Adrenal gland (tissue), 5 donors: ENCODE measurements at regions not wholly inside any gene's neighbourhood (a gene's known extent, or its start where the extent isn't known, plus 50 kb on each side); places are given as distances from the start of the nearest gene placed in this dataset.

ENCODE experiments used
- POLR2A ChIP-seq, 2 donors: fragments of 450-650 bp; IDR thresholded peaks; one replicate each; pipeline ENCODE4 v1.6.1; 2017; ENCODE audit warnings: antibody characterized with exemption in 2 of 2, mild to moderate bottlenecking in 2 of 2, moderate library complexity in 1 of 2
- TF ChIP-seq, protein P1 (sequence below), 6 experiments: fragments of 450-650 bp in 4 of 6; fragments of 200-600 bp in 2 of 6; sonication (generic) in 1 of 6; IDR thresholded peaks; 1 replicate in 5 of 6; 2 replicates in 1 of 6; pipeline versions ENCODE4 v1.5.1 to v1.8.0; 2016 to 2021; ENCODE audit warnings: antibody characterized with exemption in 6 of 6, mild to moderate bottlenecking in 2 of 6, moderate library complexity in 1 of 6
- donor health status: DM: no; HTN: no; CAD: no.

DNA sequence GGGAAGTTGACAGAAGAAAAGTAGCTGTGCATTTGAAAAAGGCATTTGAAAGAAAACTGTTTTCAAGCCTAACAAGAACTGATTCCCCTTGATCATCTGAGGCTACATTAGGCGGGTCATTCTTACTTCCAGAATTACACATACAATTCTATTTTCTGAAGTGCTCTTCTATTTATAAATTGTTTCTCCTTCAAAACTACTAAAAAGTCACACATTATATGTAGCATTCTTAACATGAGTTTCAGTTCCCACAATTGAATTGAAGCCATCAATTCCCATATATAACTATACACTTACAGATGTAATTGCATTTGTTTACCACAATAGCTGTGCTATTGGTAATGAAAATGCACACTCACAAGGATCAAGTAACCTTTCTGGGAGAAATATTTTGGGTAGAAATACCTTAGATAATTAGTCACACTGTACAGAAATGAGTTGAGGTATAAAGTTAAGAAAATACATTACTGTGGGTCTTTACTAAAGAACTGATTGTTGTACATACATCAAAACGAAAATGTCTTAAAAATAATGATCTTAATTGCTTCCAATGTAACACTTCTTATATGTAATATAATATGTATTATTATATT, 1688.0 kb upstream of the AGA start:
- TF ChIP-seq, protein P1, sequence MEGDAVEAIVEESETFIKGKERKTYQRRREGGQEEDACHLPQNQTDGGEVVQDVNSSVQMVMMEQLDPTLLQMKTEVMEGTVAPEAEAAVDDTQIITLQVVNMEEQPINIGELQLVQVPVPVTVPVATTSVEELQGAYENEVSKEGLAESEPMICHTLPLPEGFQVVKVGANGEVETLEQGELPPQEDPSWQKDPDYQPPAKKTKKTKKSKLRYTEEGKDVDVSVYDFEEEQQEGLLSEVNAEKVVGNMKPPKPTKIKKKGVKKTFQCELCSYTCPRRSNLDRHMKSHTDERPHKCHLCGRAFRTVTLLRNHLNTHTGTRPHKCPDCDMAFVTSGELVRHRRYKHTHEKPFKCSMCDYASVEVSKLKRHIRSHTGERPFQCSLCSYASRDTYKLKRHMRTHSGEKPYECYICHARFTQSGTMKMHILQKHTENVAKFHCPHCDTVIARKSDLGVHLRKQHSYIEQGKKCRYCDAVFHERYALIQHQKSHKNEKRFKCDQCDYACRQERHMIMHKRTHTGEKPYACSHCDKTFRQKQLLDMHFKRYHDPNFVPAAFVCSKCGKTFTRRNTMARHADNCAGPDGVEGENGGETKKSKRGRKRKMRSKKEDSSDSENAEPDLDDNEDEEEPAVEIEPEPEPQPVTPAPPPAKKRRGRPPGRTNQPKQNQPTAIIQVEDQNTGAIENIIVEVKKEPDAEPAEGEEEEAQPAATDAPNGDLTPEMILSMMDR (IDR thresholded peaks at IDR 0.05): no peak
- no peak for TF ChIP-seq POLR2A (IDR thresholded peaks at IDR 0.05)
